Retina (tissue), 1 donor: ENCODE measurements at regions not wholly inside any gene's neighbourhood (a gene's known extent, or its start where the extent isn't known, plus 50 kb on each side); places are given as distances from the start of the nearest gene placed in this dataset.

Experiments used
- DNase-seq: peaks from one replicate; pipeline ENCODE4 v3.0.0-alpha.2; 2016

DNA sequence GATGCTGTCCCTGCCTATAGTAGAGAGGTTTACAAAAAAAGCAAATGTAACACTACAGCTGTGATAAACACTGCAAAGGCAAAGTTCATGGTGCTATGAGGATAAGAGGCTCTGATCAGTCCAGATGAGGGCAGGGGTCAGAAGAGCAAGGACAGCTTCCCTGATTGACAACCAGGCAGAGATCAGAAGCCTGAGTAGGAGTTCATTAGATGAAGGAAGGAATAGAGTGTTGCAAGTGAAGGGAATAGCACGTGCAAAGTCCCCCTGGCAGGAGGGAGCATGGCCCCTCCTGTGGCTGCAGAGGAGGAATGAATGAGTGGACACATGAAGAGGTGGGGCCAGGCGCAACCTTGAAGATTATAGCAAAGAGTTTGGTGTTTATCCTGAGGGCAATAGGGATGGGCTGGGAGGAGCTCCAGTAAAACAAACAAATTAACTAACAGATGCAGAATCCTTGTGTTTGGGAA is 208.4 kb upstream of the IRX5 start:
- DNase-seq, result no peak

DNA sequence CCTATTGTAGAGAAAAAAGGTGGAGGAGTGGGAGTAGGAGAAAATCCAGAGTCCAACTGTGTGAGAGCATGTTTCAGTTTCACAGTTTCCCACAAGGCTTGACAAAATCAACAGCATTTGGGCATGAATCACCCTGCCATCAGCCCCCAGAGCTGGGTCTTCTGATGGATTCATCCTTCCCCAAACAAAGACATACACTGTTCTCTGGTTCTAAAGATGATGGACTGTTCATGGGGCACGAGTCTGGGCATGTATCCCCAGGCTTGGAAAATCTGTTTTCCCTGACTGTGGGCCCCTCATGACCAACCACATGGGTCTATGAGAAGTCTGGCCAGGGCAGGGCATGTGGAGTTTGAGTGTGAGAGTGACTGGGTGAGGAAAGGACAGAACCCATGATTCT is 210.4 kb upstream of the IRX5 start:
- DNase-seq, result no peak

DNA sequence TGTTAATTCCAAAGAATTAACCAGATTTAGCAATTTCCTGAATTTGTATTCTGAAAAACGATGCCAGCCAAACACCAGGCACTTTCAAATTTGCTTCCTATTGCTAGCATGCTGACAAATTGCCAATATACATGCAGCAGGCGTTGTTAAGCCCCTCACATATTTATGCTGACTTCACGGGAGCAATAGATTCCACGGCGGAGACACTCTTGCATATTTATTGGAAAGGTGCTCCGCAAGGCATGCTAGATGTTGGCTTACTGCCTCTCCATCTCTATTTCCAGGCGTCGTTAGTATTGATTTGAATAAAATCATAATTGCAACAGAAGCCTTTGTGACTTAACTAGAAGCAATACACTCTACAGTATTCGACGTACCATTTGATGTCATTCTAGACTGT is 211.0 kb upstream of the IRX5 start:
- no peak for DNase-seq

DNA sequence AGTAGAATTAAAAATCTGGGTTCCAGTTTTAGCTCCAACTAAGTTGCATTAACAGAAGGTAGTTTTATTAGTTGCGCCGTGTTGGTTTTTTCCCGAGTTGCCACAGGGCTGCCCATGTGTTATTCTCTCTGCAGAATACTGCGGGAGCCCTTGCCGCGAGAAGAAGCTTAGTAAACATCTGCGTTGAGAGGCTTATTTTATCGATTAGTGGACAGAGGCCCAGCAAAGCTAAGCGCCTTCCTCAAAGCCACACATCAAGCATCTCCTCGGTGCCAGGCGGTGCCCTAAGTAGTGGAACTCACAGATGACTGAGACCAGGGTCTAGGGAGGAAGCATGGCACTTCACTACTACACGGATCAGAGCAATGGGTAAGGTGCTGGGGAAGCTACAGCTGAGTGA is 212.3 kb upstream of the IRX5 start:
- no peak for DNase-seq

DNA sequence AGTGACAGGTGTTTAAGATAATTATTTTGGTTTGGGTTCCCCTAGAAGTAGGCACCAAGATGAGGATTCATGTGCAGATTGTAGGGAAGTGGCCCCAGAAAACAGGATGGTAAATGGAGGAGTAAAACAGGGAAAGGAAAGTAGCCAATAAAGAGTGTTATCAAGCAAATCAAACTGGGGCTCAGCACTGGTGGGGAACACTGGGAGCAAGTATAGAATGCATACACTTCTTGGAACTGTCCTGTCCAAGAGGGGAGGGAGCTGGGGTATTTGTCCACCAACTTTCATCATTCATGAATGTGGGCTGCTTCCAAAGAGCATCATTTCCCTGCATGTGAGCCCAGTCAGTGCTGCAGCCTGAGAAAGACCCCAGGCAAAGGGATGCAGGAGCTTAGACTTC is 215.7 kb upstream of the IRX5 start:
- no peak for DNase-seq

DNA sequence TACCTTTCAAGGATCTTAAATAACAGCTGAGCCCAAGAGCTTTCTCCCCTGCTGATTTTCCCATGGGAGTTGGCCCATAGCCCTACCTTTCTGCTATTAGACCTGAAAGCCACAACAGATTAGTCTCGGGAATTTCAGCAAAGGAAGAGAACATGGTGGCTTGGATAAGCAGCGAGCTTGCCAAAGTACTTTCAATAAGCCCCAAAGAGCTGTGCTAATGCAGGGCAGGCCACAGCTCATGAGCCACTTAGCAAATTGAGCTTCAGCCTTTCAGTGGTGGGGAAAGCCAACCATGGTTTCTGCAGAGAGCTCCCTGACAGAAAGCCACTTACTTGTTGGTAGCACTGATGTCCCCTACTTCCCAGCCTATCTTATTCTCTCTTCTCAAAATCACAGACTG is 217.8 kb upstream of the IRX5 start:
- DNase-seq, result no peak

DNA sequence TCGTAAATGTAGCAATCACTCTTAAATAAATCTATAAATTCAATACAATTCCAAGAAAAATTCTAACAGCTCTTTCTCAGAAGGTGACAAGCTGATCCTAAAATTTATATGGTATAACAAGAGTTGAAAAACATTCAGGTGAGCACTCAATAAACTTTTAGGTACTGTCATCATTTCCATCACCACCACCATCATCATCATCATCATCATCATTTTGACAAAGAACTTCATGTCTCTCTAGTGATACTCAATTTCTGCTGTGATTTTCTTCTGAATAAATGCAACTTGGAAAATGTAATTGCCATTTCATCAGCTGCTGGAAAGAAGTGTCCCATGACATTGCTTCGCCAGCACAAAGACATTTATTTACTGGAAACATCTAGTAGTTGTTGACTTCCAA is 222.9 kb upstream of the IRX5 start:
- DNase-seq, result no peak

DNA sequence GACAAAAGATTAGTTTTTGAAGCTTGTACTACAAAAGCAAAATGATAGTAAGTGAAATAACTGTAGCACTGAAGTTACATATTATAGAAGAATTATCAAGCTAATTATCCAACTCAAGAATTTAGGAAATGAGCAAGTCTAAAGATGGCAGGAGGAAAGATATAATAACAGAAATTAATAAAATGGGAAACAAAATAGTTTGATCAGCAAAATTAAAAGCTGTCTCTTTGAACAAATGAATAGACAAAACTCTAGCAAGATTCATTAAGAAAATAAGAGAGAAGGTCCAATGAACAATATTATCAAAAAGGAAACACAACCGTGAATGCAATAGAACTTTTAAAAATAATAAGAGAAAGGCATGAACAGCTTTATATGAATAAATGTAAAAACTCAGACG is 224.3 kb upstream of the IRX5 start:
- no peak for DNase-seq

DNA sequence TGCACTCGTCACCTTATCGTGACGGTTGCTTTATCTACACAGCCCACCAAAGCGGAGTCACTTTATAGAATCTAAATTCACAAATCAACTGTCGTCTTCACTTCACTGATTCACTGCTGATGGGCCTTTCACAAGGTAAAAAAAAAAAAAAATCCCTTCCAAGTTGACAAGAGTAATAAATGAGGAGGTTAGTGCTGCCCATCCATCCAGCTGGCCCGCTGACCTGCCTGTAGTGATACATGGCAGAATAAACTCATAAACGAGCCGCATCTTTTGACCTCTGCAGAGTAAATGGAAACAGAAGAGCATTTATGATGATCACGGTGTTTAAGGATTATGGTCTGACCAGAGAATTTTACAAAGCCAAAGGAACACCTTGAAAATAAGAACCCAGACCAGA is 227.3 kb upstream of the IRX5 start:
- DNase-seq, result peak; percentile 23

DNA sequence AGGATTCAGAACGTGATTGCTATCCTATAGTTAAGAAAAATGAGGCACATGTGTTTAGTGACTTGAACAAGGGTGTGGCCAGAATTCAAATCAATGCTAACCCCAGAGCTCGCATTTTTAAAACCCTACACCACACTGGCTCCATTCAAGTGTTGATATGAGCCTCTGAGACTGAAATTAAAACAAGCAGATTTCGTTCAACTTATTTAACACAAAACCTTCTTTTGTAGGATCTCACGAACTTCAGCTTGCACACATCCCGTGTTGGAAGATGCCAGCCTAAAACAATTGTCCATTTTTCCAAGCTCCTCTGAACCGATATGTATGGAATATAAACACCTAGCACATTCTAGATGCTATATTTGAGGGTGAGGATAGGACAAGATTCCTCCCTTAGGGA is 231.0 kb upstream of the IRX5 start:
- DNase-seq, result no peak

DNA sequence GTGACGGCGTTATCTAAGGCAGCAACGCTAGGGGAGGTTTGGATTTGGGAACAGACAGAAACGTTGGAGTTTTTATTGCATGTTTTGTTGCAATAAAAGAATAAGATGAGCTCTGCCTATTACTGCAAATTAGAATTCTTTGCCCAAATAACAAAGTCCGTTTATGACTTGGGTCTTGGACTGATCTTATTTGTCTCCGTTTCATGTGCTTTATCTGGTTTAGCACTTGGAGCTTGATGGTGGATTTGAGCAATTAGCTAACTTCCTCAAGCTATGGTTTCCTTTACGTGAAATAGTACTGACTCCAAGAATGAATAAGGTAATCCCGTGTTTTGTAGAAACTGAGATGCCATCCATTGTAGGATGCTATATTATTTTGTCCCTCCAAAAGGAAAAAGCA is 233.0 kb upstream of the IRX5 start:
- no peak for DNase-seq

DNA sequence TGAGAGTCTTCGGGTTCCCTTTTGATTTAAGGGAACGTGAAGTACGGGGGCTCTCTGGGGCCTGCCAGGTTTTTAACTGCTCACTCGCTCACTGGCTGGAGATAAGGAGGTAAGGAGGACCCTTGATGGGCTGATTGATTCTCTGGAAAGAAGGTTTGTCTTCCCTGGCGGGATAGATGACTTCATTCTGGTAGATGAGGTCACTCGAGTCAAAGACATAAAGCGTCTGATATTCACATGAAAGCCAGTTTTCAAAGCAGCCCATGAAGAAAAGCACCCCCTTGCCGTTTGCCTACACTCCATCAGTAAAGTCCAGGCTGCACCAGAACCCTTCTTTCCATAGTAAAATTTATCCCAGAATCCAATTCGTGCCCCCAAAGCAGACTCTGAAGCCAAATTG is 233.7 kb upstream of the IRX5 start:
- DNase-seq, result no peak

DNA sequence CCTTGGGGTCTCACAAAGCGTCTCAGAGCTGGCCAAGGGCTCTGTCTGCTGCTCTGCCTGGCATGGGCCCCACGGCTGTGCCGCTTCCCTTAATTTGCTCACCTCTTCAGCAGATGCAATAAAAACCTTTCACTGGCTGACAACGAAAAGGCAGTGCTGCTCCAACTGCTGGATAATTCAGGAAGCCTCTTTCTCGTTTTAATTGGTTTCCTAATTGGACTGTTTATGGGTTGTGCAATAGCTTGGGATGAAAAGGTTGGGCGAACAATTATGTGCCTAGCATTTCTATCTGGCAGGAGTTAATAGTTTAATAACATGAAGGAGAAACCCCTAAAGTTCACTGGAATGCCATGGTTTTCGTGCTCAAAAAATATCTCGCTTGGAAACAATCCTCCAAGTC is 234.1 kb upstream of the IRX5 start:
- peak; percentile 47 for DNase-seq

DNA sequence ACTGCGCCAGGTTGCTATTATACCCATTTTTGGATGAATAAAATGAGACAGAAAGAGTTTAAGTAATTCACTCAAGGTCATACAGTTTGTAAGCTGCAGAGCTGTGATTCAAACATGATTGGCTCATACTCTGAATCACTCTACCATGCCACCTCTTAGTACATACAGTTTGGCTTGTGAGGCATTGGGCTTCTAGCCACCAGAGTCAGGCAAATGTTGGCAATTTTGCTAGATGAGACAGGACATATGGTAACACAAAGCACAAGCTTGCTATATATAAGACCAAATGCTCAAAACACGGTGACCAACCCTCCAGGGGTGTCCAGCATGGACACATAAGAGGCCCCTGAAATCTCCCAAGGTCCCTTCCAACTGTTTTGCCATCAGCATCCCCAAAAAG is 236.0 kb upstream of the IRX5 start:
- no peak for DNase-seq

DNA sequence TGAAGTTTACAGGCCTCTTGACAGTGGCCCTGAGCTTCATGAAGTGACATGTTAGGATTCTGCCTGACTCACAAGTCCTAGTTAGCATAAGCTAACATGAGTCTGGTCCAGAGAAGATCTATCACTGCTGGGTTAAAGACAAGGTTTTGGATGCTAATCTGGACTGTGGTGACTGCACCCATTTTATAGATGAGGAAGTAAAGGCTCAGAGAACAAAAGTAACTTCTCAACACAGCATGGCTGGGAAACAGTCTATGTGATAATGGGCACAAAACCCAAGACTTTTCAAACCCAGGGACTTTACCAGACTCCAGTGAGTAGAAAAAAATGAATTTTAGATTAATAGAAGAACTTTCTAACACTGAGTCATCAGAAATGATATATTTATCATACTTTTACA is 236.8 kb upstream of the IRX5 start:
- DNase-seq, result no peak

DNA sequence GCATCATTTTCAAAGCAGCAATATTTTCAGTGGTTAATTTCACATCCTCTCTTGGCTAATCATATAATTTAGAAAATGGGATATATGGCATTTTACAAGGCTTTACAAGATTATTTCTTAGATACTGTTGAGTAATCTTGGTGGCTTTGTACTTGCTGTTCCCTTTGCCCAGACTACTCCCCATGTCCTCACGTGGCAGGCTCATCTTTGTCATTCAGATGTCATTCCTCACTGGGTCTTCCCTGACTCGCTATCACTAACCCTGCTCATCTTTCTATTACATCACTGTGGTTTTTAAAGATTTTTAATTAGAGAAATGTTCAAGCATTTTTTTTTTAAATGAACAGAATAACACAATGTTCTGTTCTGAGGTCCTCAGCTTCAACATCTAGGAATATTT is 240.0 kb upstream of the IRX5 start:
- no peak for DNase-seq

DNA sequence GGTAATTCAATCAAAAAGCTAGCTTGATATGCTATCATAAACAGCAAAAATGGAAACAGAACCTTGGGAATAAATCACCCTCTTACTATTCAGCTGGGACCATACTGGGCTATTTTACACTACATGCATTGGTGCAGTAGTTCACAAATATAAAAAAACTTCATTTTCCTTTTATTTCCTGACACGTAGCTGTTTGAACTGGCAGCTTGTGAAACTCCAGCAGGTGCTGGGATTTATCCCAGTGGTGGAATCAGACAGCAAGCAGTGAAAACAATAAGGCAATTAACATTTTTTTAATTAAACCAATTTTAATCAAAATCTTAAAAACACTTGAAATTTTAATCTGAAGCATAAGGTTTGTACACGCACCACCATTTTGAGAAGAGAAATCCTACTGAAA is 240.4 kb upstream of the IRX5 start:
- no peak for DNase-seq

DNA sequence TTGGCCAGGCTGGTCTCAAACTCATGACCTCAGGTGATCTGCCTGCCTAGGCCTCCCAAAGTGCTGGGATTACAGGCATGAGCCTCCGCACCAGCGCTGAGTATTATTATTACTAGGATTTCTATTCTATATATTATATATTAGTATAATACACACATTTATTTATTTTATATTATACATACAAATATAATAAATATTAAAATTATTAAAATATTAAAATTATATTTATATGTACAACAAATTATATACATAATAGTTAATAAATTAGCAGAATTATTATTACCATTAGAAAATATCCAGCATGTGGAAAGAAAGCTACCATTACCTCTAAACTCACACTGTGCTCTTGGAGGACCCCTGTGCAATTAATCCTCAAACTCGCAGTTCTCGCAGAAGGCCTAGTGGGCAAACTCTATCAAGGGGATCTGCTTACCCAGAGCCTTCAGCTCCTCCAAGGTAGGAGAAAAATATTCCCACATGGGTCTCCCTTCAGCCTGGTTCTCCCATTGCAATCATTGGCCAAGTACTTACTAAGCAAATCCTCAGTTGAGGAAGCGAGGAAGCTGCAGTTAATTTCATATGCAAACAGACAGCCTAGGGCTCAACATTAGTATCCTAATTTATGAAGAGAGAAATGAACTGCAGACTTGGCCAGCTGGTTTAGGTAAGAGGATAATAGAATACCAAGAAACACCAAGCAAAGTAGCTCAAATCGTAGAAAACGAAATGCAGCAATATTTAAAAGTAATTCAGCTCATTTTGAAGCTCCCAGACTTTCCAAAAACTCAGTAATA is 241.4 kb upstream of the IRX5 start:
- no peak for DNase-seq

DNA sequence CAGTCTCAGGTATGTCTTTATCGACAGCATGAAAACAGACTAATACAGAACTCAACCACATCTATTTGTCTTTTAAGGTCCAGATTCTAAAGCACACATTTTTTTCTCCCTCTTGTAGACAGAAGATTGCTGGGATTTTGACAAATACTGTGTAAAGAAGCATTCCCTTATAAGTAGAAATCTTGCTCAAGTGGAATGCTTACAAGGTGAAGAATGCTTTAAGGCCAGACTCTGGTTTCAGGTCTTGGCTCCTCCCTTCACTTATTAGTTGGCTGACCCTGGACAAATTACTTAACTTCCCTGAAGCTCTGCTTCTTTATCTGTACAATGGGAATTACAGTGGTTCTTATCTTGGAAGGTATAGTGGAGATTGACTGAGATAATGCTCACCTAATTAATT is 242.3 kb upstream of the IRX5 start:
- no peak for DNase-seq

DNA sequence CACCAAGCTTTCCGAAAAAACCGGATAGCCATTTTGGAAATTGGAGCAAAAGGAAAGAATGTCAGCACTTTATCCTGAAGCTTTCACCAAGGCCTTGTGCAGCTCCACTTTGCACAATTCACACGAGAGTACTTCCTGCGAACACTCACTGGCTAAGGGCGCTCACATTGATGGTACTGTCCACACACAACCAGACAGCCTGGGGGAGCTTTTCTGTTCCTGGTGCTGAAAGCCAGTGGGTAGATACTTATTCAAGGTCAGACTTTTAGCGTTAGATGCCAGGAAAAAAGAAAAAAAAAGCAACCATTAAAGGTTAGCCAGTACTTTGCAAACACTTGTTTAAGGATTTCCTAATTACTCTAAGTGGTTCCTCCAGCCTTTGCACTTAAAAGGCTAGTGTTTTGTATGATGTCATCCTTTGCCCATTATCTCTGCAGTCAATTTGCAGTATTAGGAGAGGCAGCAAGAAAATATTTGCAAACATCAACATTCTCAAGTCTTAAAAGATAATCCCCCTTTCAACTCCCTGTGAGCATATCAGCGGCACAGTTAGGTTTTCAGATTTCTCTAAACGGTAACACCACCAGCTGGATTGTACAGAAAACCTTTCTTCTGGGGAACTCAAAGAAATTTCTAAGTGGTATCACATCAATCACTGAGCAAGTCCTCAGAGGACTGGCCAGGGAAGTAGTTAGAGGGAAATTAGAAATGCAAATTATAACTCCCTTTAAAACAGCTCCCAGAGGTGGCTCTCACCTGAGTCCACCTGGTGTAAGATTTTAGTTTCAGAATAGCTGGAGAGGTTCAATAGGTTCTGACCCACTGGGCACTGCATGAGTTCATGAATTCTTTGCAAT is 243.4 kb upstream of the IRX5 start:
- DNase-seq, result no peak

DNA sequence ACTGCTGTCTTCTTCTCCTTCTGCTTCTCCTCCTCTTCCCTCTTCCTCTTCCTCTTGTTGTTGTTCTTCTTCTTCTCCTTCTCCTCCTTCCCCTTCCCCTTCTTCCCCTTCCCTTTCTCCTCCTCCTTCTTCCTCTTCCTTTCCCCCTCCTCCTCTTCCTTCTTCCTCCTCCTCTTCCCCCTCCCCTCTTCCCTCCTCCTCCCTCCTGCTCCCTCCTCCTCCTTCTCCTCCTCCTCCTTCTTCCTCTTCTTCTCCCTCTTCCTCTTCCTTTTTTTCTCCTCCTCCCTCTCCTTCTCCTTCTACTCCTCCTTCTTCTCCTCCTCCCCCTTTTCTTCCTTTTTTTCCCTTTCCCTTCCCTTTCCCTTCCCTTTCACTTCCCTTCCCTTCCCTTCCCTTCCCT is 245.0 kb upstream of the IRX5 start:
- no peak for DNase-seq

DNA sequence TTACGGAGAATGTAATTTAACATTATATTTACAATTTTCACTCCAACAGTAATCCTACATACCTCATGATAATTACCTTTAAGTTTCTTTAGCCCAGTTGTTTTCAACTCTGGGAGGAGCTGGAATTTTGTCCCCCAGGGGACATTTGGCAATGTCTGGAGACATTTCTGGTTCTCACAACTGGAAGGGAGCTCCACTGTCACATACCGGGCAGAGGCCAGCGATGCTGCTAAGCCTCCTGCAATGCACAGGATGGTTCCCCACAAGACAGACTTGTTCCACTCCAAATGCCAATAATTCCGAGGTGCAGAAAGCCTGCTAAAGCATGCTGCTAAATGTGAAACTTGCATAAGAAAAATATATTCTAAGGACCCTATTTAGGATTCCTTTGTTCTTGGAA is 251.1 kb upstream of the IRX5 start:
- no peak for DNase-seq

DNA sequence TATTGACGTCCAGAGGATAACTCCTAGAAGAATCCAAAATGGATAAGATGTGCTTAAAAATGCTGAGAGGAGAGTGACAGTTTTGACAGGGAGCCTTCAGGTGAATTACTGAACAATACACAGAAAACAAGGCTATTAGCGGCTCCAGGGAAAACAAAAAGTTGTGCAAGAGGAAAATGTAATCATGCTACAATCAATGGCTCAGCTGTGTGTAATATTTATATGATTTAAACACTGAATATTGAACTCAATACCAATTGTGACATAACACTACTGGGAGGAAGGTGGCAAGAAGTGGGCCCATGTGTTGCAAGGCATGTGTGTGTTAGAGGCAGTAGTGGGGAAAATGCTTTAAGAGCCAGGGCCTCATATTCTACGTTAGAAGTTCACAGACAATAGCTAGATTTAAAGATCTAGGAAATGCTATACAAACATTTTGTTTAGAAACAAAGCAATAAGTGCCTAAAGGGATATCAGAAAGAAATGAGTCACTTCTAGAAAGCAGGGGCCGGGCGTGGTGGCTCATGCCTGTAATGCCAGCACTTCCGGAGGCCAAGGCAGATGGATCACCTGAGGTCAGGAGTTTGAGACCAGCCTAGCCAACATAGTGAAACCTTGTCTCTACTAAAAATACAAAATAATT is 253.2 kb upstream of the IRX5 start:
- DNase-seq, result no peak

DNA sequence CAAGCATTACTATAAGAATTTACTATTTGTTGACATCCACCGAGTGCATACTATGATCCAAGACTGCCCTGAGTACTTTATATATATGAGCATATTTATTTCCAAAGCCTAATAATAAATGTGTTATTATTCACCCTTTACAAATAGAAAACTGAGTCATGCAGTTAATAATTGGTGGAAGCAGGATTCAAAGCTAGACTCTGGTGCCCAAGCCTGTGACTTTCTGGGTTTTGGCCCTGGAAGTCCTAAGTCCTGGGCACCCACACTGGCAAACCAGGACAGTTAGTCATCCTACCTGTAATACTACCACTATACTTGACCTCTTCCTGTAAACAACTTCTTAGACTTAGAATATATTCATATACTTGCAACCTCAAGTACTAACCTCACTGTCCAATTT is 257.4 kb upstream of the IRX5 start:
- DNase-seq, result no peak
